IMR-90 (cell line): ENCODE measurements at regions not wholly inside any gene's neighbourhood (a gene's known extent, or its start where the extent isn't known, plus 50 kb on each side); places are given as distances from the start of the nearest gene placed in this dataset.

Experiments used
- ATAC-seq: fragments of 200-7000 bp; cut with Tn5 transposase; 2 replicates; pipeline ENCODE4 v1.9.1; 2020; ENCODE audit warnings: low read depth, mild to moderate bottlenecking, moderate library complexity
- BruUV-seq: library from RNA; stranded (reverse); fragments of 400-500 nt; replicated peaks from 2 replicates; lab custom pipeline; 2021; lab: Mats Ljungman, UMichigan
- CTCF ChIA-PET: fragments of 300-600 bp; formaldehyde crosslinking; extraction: SDS; loops from one replicate; lab custom pipeline; 2021; ENCODE audit warnings: antibody characterized with exemption; lab: Yijun Ruan, JAX
- POLR2A ChIA-PET: fragments of 300-600 bp; sonication (Branson Sonifier 250); formaldehyde crosslinking; loops from one replicate; lab custom pipeline; 2022; ENCODE audit warnings: antibody characterized with exemption; ENCODE audit not compliant: unreplicated experiment; lab: Charles Lee
- DNase-seq: peaks from one replicate; pipeline ENCODE4 v3.0.0; 2013
- H2AFZ ChIP-seq: replicated peaks from 2 replicates; pipeline ENCODE3; 2013; ENCODE audit warnings: low read length, mild to moderate bottlenecking; ENCODE audit not compliant: poor library complexity
- H2AK5ac ChIP-seq: 2 replicates; pipeline ENCODE4 v1.6.1; 2013; ENCODE audit warnings: low read depth, low read length, inconsistent platforms
- H2AK9ac ChIP-seq: replicated peaks from 2 replicates; pipeline ENCODE3; 2013; ENCODE audit warnings: mild to moderate bottlenecking, low read depth, low read length, moderate library complexity; ENCODE audit not compliant: poor library complexity
- H2BK120ac ChIP-seq: 2 replicates; pipeline ENCODE4 v1.6.1; 2013; ENCODE audit warnings: low read depth, low read length, inconsistent platforms
- H2BK15ac ChIP-seq: 3 replicates; pipeline ENCODE4 v1.6.1; 2013; ENCODE audit warnings: low read depth, low read length, inconsistent platforms
- H2BK20ac ChIP-seq: 2 replicates; pipeline ENCODE4 v1.6.1; 2013; ENCODE audit warnings: low read depth, mild to moderate bottlenecking, inconsistent platforms, low read length, moderate library complexity
- H2BK5ac ChIP-seq: 2 replicates; pipeline ENCODE4 v1.6.1; 2013; ENCODE audit warnings: mild to moderate bottlenecking, low read depth, low read length, inconsistent platforms; ENCODE audit not compliant: poor library complexity, severe bottlenecking
- H3K14ac ChIP-seq: replicated peaks from 2 replicates; pipeline ENCODE4 v1.6.1; 2013; ENCODE audit warnings: low read depth, low read length, inconsistent platforms
- H3K18ac ChIP-seq: 2 replicates; pipeline ENCODE4 v1.6.1; 2013; ENCODE audit warnings: low read depth, low read length, control low read depth
- H3K23ac ChIP-seq: 2 replicates; pipeline ENCODE4 v1.6.1; 2013; ENCODE audit warnings: low read depth, low read length, inconsistent platforms
- H3K27ac ChIP-seq: 2 replicates; pipeline ENCODE4 v1.5.1; 2013; ENCODE audit warnings: mild to moderate bottlenecking, control low read depth, low read length; ENCODE audit not compliant: insufficient read depth
- H3K27me3 ChIP-seq: 2 replicates; pipeline ENCODE4 v1.6.1; 2013; ENCODE audit warnings: low read length; ENCODE audit not compliant: control insufficient read depth, insufficient read depth
- H3K36me3 ChIP-seq: 2 replicates; pipeline ENCODE4 v1.6.1; 2013; ENCODE audit warnings: low read length, mixed read lengths; ENCODE audit not compliant: control insufficient read depth, insufficient read depth
- H3K4ac ChIP-seq: 2 replicates; pipeline ENCODE4 v1.6.1; 2013; ENCODE audit warnings: low read depth, low read length, inconsistent platforms
- H3K4me1 ChIP-seq: 2 replicates; pipeline ENCODE4 v1.6.1; 2013; ENCODE audit warnings: low read length, mixed read lengths; ENCODE audit not compliant: control insufficient read depth, insufficient read depth
- H3K4me2 ChIP-seq: 2 replicates; pipeline ENCODE4 v1.6.1; 2013; ENCODE audit warnings: low read depth, mild to moderate bottlenecking, control low read depth, low read length, moderate library complexity
- H3K4me3 ChIP-seq: 2 replicates; pipeline ENCODE4 v1.5.1; 2013; ENCODE audit warnings: low read depth, mild to moderate bottlenecking, control low read depth, low read length, moderate library complexity; ENCODE audit not compliant: insufficient read depth
- H3K56ac ChIP-seq: 2 replicates; pipeline ENCODE4 v1.6.1; 2013; ENCODE audit warnings: low read length, inconsistent platforms; ENCODE audit not compliant: insufficient read depth; ENCODE audit errors: extremely low read depth
- H3K79me1 ChIP-seq, 2 experiments: 2 replicates each; pipeline ENCODE4 v1.6.1; 2013; ENCODE audit warnings: low read length in 2 of 2, inconsistent platforms in 1 of 2, low read depth in 1 of 2
- H3K9ac ChIP-seq: 2 replicates; pipeline ENCODE4 v1.6.1; 2013; ENCODE audit warnings: low read depth, low read length, control low read depth
- H3K9me1 ChIP-seq: 2 replicates; pipeline ENCODE4 v1.6.1; 2013; ENCODE audit warnings: low read length, inconsistent platforms; ENCODE audit not compliant: insufficient read depth
- H3K9me3 ChIP-seq: 2 replicates; pipeline ENCODE4 v1.6.1; 2013; ENCODE audit warnings: low read length; ENCODE audit not compliant: control insufficient read depth, insufficient read depth
- H4K20me1 ChIP-seq: 2 replicates; pipeline ENCODE4 v1.6.1; 2013; ENCODE audit warnings: low read length, inconsistent platforms; ENCODE audit not compliant: insufficient read depth
- H4K5ac ChIP-seq: 2 replicates; pipeline ENCODE4 v1.6.1; 2013; ENCODE audit warnings: mild to moderate bottlenecking, low read depth, low read length, control low read depth
- H4K8ac ChIP-seq, 2 experiments: 2 replicates each; pipeline ENCODE4 v1.6.1; 2013; ENCODE audit warnings: low read depth in 2 of 2, low read length in 2 of 2, control low read depth in 1 of 2, inconsistent platforms in 1 of 2
- H4K91ac ChIP-seq: 2 replicates; pipeline ENCODE4 v1.6.1; 2013; ENCODE audit warnings: low read depth, low read length, inconsistent platforms; ENCODE audit not compliant: insufficient read depth
- BHLHE40 ChIP-seq: fragments of 150-350 bp; IDR thresholded peaks from 2 replicates; pipeline ENCODE4 v1.6.1; 2016; ENCODE audit warnings: mild to moderate bottlenecking, low read depth, low read length
- CEBPB ChIP-seq: IDR thresholded peaks from 2 replicates; pipeline ENCODE4 v1.6.1; 2012; ENCODE audit warnings: low read depth, low read length, improper control_type of control experiment
- CHD1 ChIP-seq: IDR thresholded peaks from 2 replicates; pipeline ENCODE4 v1.6.1; 2012; ENCODE audit warnings: low read depth, low read length, improper control_type of control experiment
- CTCF ChIP-seq: conservative IDR thresholded peaks from 2 replicates; pipeline ENCODE4 v1.5.1; 2012; ENCODE audit warnings: mild to moderate bottlenecking, low read depth, low read length, improper control_type of control experiment
- ELK1 ChIP-seq: fragments of 150-350 bp; IDR thresholded peaks from 2 replicates; pipeline ENCODE4 v1.6.1; 2016; ENCODE audit warnings: low read depth, mild to moderate bottlenecking, low read length, moderate library complexity, borderline replicate concordance
- FOS ChIP-seq: fragments of 150-350 bp; IDR thresholded peaks from 2 replicates; pipeline ENCODE4 v1.6.1; 2016; ENCODE audit warnings: low read depth, low read length
- MAFK ChIP-seq: IDR thresholded peaks from 2 replicates; pipeline ENCODE4 v1.6.1; 2012; ENCODE audit warnings: low read depth, low read length, improper control_type of control experiment
- MAZ ChIP-seq: IDR thresholded peaks from 2 replicates; pipeline ENCODE4 v1.6.1; 2012; ENCODE audit warnings: low read depth, mild to moderate bottlenecking, low read length, improper control_type of control experiment, moderate library complexity, borderline replicate concordance
- MXI1 ChIP-seq: IDR thresholded peaks from 2 replicates; pipeline ENCODE4 v1.6.1; 2012; ENCODE audit warnings: low read depth, mild to moderate bottlenecking, low read length, moderate library complexity, borderline replicate concordance
- NFE2L2 ChIP-seq: fragments of 150-350 bp; IDR thresholded peaks from 2 replicates; pipeline ENCODE4 v1.6.1; 2016; ENCODE audit warnings: low read depth, mild to moderate bottlenecking, low read length
- POLR2A ChIP-seq: IDR thresholded peaks from 2 replicates; pipeline ENCODE4 v1.6.1; 2012; ENCODE audit warnings: mild to moderate bottlenecking, low read depth, low read length
- RAD21 ChIP-seq: IDR thresholded peaks from 2 replicates; pipeline ENCODE4 v1.6.1; 2012; ENCODE audit warnings: low read length, improper control_type of control experiment
- RCOR1 ChIP-seq: IDR thresholded peaks from 2 replicates; pipeline ENCODE4 v1.6.1; 2012; ENCODE audit warnings: mild to moderate bottlenecking, low read length, improper control_type of control experiment; ENCODE audit not compliant: insufficient replicate concordance
- RFX5 ChIP-seq: IDR thresholded peaks from 2 replicates; pipeline ENCODE4 v1.8.0; 2012; ENCODE audit warnings: low read depth, mild to moderate bottlenecking, low read length, moderate library complexity
- SMC3 ChIP-seq: fragments of 150-350 bp; IDR thresholded peaks from 2 replicates; pipeline ENCODE4 v1.6.1; 2016; ENCODE audit warnings: low read depth, mild to moderate bottlenecking, antibody characterized with exemption, low read length, moderate library complexity
- USF2 ChIP-seq: fragments of 150-350 bp; IDR thresholded peaks from 2 replicates; pipeline ENCODE4 v1.6.1; 2017; ENCODE audit warnings: mild to moderate bottlenecking, antibody characterized with exemption, low read length, low read depth
- WGBS, 2 experiments: methylation state at CpG; one replicate each; pipeline versions ENCODE4 v1.1.5 to v1.1.7; 2013; ENCODE audit warnings: missing lambda C conversion rate in 2 of 2; ENCODE audit not compliant: insufficient read length in 1 of 2; ENCODE audit errors: extremely low coverage in 2 of 2; 5-methylcytosine and 5-hydroxymethylcytosine counted together
- dilution Hi-C: fragments of 300-500 bp; cut with HindIII; formaldehyde crosslinking; loops from one replicate; pipeline ENCODE4 v1.14.3; 2018; ENCODE audit warnings: low sequenced_read_pairs; ENCODE audit not compliant: unreplicated experiment
- in situ Hi-C: fragments of 300-500 bp; cut with MboI; formaldehyde crosslinking; loops from 3 replicates; pipeline ENCODE4 v1.14.3; 2019; ENCODE audit warnings: low sequenced_read_pairs, inconsistent platforms, mixed read lengths
- intact Hi-C: fragments of 100-400 bp; cut with micrococcal nuclease; formaldehyde crosslinking; loops from 2 replicates; pipeline ENCODE4 v1.10.0; 2022

- no peak overlapping the region for H3K18ac ChIP-seq
- no peak overlapping the region for H3K56ac ChIP-seq
- H3K4me1 ChIP-seq, result no peaks in the 10 kb centered on the region
- no peak overlapping the region for H3K4me2 ChIP-seq
- intact Hi-C loops (no loop called here), in situ Hi-C loops (no loop called here), dilution Hi-C loops (no loop called here)
- no peak overlapping the region for H2BK20ac ChIP-seq
- no peak overlapping the region for H2AK9ac ChIP-seq
- H4K20me1 ChIP-seq, result no peaks in the 10 kb centered on the region
- BruUV-seq, result no TSS peak
- ATAC-seq (no peak), DNase-seq (no peak)
- H3K79me1 ChIP-seq, result no peaks in the 10 kb centered on the region
- no peaks in the 10 kb centered on the region for H3K27me3 ChIP-seq
- H2BK120ac ChIP-seq, result no peak overlapping the region
- H2BK15ac ChIP-seq, result no peak overlapping the region
- WGBS, 2 experiments, result no CpG with 5 or more reads among the region's 1 CpG
- H2AK5ac ChIP-seq, result no peak overlapping the region
- no peak overlapping the region for H4K91ac ChIP-seq
- H4K8ac ChIP-seq, result no peak overlapping the region
- no peak overlapping the region for H3K4ac ChIP-seq
- ChIA-PET CTCF (interaction anchor here (0.6 kb wide), 1 partner anchor 69 kb away, joined by 3 read pairs; no protein-coding TSS in a partner anchor), POLR2A (no interaction called here)
- H3K23ac ChIP-seq, result no peak overlapping the region
- no peaks in the 10 kb centered on the region for H3K36me3 ChIP-seq
- no peak overlapping the region for H3K9ac ChIP-seq
- no peak overlapping the region for H4K5ac ChIP-seq
- no peak overlapping the region for H3K4me3 ChIP-seq
- no peak overlapping the region for H3K14ac ChIP-seq
- H3K9me3 ChIP-seq, result 0 out of 2 replicates have a peak, but pooled peaks cover 2% of the 10 kb centered on the region
- TF ChIP-seq SMC3 (no peak), USF2 (no peak), MXI1 (no peak), BHLHE40 (no peak), POLR2A (no peak), MAZ (no peak), NFE2L2 (no peak), CHD1 (no peak), CEBPB (no peak), RAD21 (no peak), FOS (no peak), ELK1 (no peak), RFX5 (no peak), MAFK (no peak), RCOR1 (no peak), CTCF (no peak)
- no peak overlapping the region for H3K27ac ChIP-seq
- H2BK5ac ChIP-seq, result no peak overlapping the region
- H3K9me1 ChIP-seq, result no peaks in the 10 kb centered on the region
- no peak overlapping the region for H2AFZ ChIP-seq
Observed at GRCh38 chr16:62751218-62751617, 715.0 kb upstream of the CDH8 start.
